8988T (cell line): ENCODE measurements at regions not wholly inside any gene's neighbourhood (a gene's known extent, or its start where the extent isn't known, plus 50 kb on each side); places are given as distances from the start of the nearest gene placed in this dataset.

Experiments
- DNase-seq: peaks from one replicate; pipeline ENCODE4 v3.0.0; 2011

DNA sequence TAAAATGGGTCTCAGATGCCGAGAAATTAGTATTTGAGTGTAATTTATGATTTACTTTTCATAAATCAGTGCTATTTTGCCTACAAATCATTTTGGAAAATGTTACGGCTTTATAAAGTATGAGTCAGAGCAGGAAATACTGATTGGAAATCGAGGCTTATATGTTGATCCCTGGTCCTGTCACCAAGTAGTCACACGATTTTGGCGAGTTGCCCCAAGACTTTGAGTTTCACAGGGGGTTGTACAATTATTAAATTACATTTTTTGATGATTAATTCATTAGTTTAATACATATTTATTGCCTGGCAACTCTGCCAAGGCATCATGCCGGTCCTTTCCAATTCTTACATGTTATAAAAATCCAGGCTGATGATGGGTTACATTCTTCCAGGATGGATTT is 443.9 kb upstream of the KLF4 start:
- no peak for DNase-seq

DNA sequence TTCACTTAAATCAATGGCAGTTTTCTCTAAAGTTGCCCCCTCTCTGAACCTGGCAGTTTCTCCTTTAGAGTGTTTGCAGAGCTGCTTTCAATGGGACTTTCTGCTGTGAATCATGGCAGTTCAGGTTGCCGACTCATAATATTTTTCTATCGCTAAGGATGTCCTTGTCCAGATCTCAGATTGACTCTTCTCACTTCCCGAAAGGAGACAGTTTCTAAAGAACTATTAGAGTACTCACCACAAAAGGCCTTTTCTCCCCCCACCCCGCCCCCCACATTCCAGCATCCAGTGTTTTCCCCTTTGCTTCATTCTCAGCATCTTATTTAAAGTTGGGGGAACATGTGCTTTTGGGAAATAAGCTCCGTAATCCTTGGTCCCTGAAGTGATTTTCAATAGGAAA is 443.5 kb upstream of the KLF4 start:
- no peak for DNase-seq

DNA sequence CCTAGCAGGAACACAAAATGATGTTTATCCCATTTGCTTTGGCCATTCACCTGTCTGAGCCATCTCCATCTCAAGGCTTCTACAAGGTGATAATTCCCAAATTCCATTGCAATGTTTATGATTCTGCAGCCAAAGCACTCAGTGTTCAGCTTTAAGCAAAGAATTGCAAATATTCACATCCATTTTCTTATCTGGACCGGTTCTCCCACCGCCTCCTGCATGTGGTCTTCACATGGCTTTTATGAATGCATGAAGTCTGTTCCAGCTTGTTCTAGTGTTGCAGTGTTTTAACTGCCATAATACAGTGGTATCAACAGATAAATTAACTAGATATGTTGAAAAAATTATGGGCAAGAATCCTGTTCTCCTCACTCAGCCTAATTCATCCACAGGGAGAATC is 443.0 kb upstream of the KLF4 start:
- DNase-seq, result no peak

DNA sequence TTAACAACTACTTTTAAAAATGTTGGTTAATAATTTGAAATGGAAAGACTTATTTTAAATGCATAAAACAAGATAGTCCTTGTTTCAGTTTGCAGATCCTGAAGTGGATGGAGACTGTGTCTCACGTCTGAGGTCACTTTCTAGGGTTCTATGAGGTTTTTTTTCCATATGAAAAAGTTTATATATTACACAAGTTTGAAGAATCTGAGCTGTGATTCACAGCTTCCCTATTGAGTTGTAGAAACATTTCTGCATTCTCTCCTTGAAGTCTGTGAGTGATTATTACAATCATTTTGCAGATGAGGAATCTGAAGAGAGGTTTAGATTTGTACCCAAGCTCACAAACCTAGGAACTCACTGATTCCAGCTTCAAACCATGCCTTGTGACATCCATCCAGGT is 442.5 kb upstream of the KLF4 start:
- DNase-seq, result no peak

DNA sequence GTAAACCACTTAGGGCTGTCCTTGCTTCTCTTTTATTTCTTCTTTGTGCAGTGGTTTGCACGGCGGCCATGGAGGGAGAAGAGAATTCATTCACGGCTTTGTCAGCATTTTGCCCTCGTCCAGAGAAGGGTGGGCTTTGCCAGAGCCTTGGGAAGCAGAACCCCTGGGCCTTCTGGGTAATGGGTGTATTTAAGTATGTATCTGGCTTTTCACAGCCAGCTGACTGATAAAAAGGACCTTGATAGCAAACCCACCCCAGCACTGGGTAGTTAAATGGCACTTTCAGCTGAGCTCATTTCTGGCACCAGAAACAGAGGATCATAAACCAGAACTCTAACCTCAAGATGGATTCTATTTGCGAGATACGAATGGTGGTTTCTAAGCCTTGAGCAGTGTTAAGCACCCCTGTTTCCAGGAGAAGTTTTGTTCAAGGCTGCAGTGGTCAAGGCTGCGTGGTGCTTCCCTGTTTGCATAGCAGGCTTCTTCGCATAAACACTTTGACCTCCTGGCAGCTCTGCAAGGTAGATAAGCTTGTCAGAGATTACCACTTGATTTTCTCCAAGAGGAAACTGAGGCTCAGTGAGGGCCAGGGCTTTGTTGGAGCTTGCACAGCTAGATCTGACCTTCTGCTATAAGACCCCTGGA is 441.6 kb upstream of the KLF4 start:
- DNase-seq, result no peak

DNA sequence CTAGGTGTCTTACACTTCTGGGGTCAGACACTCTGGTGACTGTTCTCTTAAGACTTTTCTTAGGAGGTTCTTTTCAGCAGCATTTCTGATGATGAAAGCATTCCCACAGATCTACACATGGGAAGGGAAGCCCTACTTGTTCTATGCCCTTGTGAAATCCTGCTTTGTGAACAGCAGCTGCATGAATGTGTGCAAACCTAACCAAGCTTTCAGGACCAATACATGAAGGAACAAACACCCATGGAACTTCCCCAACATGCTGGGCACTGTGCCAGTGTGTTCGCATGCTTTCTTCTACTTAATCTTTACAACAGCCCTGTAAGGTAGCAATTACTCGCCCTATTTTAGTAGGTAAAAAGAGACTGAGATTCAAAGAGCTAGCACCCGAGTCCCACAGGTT is 439.9 kb upstream of the KLF4 start:
- DNase-seq, result no peak

DNA sequence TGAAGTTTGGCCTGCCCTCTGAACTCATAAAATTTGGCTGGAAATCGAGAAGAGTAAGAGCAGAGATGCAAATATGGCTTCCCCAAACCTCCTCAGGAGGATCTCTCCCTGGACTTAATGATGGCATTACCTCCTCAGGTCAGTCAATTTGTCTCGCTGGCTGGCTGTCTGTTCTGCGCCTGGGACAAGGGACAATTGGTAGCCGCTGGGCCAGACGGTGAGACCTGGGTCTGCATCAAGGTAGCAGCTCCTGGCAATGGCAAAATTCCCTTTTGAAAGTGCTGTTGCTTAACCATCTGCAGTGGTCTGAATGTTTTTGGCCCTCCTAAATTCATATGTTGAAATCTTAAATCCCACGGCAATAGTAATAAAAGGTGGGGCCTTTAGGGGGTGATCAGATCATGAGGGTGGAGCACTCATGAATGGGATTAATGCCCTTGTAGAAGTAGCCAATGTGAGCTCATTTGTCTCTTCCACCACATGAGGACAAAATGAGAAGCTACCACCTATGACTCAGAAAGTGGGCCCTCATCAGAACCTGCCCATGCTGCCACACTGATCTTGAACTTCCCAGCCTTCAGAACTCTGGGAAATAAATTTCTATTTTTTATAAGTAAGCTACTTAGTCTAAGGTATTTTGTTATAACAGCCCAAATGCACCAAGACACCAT is 439.3 kb upstream of the KLF4 start:
- DNase-seq, result no peak

DNA sequence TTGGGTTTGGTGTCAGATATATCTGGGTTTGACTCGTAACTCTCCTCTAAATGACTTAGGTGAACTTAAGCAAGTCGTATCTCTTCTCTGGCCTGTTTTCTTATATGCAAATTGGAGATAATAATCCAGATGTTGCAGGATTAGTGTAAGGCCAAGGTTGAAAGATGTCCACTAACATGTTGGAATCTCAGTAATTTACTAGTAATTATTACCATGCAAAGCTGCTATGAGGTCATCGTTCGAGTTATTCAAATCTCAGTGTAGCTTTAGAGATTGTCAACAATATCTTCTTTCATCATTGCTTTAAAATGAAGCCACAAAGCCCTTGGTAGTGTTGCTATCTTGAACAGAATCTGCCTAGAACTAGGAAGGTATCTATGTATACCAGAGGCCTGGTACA is 437.7 kb upstream of the KLF4 start:
- DNase-seq, result no peak

DNA sequence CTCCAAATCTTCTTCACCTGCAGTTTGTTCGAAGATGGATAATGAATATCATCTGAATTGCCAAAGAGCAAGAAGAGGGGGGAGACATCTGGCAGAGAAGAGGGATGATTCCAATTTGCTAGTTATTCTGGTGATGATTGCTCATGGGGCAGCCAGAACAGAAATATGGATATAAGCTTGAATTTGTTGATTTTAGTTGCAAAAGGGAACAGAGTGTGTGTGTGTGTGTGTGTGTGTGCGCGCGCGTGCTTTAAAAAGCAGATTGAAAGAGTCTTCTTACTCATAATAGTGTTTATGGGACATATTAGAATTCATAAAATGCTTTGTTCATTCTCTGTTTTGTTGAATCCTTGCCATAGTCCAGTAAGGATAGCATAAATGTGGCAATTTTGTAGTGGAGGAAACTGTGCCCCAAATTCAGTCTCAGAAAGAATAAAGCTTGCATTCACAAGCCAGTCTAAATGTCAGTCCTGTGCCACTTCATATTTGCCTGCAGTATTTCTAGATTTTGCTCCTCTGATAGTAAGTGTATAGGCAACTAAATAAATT is 436.3 kb upstream of the KLF4 start:
- DNase-seq, result no peak

DNA sequence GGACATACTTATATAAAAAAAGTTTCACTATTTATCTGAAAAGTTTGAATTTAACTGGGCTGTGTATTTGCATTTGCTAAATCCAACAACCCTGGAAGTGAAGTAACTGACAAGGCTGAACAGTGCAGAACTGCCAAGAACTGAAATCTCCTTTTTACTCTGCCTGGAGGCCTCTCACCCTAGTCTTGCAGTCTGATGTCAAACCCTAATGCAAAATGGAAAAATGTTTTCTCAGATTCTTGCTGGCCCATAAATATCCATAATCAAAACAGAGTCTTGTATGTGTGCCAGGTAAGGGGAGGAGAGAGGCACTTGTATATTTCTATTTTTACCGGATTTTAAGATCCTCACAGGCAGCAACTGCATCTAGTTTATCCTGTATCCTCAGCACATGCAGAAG is 432.7 kb upstream of the KLF4 start:
- no peak for DNase-seq

DNA sequence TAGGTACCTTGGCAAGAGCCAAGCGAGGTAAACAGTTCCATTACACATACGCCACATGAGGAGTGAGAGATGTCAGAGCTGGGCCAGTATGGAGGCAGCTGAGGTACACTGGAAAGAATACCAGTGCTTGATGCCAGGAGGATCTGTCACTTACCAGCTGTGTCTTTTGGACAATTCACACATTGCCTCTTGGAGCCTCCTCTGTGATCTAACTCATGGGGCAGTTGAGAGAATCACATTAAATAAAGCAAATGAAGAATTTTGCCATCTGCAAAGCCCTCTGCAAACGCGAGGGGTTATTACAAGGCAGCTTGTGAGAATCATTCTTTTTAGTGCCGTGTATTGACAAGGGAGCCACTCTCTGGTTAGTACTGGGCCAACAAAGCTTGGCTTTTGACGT is 429.7 kb upstream of the KLF4 start:
- DNase-seq, result no peak

DNA sequence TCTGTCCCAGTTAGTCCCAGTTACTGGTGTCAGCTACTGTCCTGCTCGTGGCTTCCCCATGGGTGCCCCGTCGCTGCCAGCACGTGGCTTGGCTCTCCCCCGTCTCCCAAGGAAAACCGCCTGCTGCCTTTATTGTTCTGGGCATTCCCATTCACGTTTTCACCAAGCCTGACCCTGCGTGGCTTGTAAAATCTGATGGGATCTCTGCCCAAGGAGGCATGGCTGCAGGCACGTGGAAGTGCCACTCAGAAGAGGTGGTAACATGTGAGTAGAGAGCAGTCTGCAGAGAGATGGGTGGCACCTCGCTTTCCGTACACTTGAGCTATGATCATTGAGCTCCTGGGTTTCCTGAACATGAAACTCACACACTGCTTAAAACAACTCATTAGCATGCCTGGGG is 429.2 kb upstream of the KLF4 start:
- DNase-seq, result no peak

DNA sequence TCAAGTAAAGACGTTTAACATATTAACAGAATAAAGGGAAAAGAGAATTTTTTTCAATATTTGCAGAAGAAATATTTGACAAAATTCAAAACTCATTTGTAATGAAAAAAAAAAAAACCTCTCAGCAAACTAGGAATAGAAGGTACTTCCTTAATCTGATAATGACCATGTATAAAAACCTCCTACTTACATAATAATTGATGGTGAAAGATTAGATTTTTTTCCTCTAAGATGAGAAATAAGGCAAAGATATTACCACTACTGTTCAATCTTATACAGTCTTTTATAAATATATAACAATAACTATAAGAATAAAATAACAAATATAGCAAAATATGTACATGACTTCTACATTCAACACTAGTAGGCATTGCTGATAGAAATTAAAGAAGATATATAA is 424.6 kb upstream of the KLF4 start:
- DNase-seq, result no peak

DNA sequence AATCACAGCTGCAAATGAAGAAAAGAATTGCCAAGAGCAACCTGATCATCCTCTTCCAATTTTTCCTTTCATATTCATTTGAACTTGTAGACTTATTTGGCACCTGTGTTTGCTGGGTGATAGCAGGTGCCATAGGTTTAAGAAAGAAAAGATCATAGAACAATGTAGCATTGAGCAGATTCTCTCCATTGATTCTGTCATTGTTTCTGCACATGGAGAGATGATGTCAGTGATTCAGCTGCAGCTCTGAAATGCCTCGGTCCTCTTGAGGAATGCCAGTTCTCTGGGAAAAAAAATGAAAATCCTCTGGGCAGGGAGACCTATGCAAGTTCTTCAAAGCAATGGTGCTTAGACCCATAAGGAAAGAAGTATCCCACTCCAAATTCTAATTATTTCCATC is 418.1 kb upstream of the KLF4 start:
- no peak for DNase-seq

DNA sequence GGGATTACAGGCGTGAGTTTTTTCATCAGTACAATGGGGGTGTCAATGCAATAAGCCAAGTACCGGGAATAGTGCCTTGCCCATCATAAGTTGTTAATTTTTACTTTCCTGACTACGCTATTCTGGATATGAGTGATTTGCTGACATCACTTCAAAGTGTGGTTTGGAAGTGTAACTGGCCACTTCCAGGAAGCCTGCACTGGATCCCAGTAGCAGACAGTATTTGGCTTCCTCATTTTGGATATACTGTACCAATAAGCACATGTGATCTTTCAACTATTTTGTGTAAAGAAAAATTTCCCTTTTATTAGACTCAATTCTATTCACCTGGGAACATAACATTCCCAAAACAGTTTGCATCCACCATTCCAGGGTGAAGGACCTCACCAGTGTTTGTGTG is 417.7 kb upstream of the KLF4 start:
- no peak for DNase-seq

DNA sequence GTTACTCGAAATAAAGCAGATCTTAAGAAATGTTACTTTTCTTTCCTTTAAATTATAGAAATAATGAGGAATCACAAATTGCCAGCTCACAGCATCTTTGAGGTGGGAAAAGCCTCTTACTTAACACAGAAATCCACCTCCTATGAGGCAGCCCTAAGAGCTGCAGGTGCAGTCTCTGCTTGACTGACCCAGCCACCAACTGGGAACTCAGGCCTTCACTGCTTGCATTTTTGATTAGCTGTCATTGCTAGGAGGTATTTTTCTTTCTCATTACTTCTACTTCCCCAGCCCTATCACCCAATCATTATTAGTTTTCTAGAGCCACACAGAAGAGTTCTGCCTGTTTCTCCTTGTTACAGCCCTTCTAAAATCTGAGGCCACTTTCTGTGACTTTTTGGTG is 416.5 kb upstream of the KLF4 start:
- DNase-seq, result no peak

DNA sequence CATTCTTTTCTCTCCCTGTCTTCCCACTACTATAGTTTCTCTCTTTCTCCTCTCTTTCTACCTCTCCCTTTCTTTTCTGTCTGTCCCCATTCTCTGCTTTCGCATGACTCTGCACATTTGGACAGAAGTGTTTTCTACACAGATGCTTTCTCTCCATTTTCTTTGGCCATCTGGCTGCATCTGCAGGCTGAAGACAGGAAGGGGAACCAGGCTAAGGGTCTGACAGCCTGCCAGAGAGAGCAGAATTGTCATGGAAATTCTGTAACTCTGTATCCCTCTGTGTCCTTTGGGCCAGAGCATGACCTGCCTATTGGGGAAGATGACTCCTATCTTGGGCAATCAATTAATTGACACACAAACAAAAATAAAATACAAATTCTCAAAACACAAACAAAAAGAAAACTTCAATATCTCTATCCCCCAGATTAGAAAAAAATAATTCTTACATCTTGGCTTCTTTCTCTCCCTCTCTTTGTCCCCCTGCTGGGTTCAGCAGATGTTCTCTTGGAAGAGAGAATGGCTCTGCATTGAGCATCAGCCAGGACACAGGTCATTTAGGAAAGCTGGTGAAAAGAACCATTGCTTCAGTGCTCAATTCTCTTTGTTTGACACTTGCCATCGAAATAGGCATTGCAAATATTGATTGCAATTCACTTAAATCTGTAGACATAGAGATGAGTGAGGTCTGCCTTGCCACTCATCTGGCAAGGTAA is 415.9 kb upstream of the KLF4 start:
- DNase-seq, result no peak

DNA sequence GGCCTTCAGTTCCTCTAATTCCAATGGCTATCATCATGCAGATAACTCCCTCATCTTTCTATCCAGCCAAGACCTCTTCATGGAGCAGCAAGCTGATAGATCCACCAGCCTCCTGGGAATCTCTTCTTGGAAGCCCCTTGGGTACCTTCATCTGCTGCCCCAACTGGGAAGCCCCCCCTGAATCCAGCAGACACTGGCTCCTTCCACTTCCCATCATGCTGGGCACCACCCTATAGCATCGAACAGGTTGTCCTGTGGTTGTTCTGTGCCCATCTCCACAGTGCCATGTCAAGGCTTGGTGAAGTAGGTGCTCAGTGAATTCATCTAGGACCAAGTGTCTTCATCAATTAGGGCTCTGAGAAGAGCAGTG is 410.4 kb upstream of the KLF4 start:
- DNase-seq, result no peak

DNA sequence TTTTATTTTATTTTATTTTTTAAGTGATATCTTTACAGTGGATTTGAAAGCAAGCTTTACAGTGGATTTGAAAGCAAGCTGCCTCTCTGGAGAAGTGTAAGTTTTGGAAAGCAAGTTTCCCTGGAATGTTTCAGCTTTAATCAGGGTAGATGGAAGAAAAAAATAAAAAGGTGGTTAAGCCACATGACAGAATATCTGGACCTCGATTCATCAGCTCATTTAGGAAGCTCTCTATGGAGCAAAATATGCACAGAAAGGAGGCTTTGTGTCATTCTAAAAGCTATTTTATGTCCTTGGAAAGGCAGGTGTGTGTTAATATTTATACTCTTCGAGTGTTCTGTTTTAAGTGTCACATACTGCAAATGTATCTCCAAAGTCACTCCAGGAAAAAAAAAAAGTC is 409.2 kb upstream of the KLF4 start:
- no peak for DNase-seq

DNA sequence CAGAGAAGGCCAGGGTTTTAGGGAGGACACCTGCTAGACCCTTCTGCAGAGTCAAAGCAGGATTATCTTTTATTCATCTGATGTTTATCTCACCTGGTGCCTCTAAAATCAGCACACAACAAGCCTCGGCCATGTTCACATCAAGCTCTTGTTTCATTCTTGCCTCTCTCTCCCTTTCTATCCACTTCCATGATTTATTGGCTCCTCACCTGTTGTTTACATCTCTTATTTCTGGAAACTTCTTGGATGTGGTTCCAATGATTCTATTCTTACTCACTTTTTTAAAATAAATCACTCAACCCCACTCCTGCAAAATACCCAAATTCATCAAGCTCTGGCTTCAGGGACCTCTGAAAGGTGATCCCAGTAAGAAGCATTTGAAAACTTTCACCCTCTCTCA is 407.0 kb upstream of the KLF4 start:
- no peak for DNase-seq

DNA sequence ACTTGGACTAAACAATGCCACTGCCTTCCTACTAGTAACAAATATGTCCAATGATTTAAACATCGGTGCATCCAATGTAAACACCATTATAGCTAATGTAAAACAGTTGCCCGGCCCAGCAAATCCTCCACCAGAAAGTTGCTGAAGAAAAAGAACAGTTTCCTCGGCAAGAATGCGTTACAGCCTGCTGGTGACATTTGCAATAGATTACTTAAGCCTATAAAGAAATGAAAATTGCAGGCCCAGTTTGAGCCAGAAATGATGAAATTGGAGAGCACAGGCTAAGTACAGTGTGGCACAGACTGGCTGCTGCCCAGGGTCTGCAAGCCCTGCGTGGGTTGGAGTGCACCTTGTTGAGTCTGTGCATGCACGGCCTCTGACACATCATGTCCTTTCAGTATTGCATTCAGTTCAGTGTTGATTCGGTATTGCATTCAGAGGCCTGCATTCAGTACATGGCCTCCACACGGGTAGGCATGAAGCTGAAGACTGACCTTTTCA is 406.0 kb upstream of the KLF4 start:
- no peak for DNase-seq

DNA sequence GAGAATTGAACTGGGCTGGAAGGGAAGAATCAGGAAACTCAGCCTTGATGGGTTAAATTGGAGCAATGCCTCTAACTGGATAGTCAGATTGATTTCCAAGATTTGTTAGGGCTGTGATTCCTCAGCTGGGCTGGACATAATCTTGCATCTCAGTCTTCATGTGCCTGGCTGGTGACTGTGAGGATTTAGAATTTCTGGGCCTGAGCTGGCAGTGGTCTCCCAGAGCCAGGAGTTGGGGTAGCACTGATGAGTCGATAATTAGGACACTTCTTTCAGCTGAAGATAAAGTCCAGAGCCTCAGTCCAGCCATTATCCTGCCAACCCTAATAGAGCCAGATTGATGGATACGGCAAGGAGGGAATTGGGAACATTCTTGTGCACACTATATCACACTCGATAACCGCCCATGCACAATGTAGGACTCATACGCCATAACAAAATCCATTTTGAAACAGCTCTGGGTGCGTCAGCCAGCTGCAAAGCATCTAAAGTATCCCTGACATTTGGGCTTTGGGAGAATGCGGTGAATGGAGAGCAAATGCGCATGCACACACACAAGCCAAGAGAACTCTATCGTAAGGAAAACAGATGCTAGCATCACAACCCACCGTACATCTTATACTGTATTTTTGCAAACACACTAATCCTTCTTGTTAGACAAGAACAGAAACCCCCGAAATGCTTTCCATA is 405.1 kb upstream of the KLF4 start:
- DNase-seq, result no peak

DNA sequence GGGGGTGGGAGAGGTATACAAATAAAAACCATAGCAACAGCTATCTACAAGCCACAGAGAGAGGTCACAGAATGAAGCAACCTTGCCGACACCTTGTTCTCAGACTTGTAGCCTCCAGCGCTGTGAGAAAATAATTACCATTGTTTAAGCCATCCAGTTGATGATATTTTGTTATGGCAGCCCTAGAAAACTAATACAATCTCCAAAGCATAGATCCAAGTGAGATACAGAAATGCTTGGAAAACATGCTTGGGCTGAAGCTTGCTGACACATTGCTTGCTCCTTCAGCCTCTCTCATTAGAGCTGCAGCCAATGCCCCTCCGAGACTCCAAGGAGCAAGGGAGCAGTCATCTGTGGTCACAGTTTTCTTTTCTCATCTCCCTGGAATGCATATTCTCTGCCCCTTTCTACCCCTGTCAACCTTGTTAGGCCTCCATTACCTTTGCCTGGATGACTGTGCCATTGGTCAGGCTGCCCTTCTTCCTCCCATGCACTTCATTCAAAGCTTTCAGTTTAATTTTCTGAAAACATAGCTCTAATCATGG is 401.4 kb upstream of the KLF4 start:
- DNase-seq, result no peak
